GM18498 (cell line): ENCODE measurements at regions not wholly inside any gene's neighbourhood (a gene's known extent, or its start where the extent isn't known, plus 50 kb on each side); places are given as distances from the start of the nearest gene placed in this dataset.

Source experiments
- ATAC-seq: cut with Tn5 transposase; IDR thresholded peaks from one replicate; pipeline ENCODE4 v1.9.1; 2021; ENCODE audit warnings: mild to moderate bottlenecking, moderate library complexity; ENCODE audit not compliant: unreplicated experiment

DNA sequence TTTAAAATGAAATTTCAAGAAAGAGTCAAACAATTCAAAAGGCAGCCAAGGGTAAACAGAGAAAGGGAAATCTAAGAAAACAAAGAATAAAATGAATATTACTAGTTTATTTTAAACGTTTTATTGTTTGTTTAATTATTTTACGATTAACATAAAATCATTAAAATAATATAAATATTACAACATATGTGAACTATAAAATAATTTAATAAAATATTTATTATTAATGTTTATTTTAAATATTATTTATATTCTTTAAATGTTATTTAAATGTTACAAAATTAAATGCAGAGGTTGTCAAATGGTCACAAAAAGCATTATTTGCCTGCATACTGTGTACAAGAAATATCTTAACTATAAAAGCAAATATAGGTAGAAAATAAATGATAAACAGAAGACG is 786.7 kb upstream of the GHITM start:
- no peak for ATAC-seq

DNA sequence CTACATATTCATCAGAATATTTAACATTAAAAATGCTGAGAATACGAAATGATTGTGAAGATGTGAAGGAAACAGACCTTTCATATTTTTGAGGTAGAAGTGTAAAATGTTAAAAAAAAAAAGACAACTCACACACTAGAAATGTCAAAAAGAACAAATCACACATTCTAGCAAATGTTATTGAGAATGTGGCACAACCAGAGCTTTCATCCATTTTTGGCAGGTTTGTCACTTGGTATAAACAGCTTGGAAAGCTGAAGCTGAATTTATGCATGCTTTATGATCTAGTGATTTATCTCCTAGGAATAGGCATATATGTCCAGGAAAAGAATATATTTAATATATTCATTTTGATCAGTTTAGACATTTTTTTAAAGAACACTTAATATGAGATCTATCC is 784.9 kb upstream of the GHITM start:
- ATAC-seq: no peak

DNA sequence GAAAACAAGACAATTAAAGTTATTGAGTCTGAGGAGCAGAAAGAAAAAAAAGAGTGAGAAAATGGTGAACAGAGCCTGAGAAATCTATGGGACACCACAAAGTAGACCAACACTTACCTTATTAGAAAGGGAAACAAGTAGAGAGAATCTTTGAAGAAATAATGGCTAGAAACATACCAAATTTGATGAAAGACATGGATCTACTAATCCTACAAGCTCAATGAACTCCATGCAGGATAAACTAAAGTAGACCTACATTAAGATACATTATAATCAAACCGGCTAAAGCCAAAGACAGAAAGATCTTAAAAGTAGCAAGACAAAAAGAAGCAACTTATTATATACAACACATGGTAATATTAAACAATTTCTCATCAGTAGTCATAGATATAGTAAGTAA is 782.3 kb upstream of the GHITM start:
- no peak for ATAC-seq

DNA sequence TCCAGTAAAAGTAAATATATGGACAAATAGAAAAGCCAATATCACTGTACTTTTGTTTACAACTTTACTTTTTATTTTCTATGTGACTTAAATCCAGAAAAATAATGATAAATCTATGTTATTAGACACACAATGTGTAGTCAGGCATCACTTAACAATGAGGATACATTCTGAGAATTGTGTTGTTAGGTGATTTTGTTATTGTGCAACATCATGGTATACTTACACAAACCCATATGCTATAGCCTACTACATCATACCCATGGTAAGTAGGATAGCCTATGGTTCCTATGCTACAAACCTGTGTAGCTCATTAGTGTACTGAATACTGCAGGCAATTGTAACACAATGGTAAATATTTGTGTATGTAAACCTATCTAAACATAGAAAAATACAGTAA is 781.7 kb upstream of the GHITM start:
- no peak for ATAC-seq

DNA sequence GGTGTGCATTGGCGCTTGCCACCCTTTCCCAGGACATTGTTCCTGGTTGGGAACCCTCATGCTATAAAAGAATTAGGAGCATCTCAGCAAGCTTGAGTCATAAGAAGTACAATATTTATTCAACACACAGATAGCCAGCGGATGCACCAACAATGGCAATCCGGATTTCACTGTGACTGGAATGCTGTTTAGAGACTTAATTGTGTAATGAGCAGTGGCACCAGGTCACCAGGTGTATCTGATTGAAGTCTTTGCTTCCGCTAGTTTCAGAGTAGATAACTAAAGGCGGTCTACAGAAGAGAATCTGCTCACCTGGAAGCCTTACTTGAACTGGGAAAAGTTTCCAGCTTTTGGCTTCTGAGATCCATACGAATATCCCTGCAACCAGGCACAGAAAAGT is 772.3 kb upstream of the GHITM start:
- no peak for ATAC-seq

DNA sequence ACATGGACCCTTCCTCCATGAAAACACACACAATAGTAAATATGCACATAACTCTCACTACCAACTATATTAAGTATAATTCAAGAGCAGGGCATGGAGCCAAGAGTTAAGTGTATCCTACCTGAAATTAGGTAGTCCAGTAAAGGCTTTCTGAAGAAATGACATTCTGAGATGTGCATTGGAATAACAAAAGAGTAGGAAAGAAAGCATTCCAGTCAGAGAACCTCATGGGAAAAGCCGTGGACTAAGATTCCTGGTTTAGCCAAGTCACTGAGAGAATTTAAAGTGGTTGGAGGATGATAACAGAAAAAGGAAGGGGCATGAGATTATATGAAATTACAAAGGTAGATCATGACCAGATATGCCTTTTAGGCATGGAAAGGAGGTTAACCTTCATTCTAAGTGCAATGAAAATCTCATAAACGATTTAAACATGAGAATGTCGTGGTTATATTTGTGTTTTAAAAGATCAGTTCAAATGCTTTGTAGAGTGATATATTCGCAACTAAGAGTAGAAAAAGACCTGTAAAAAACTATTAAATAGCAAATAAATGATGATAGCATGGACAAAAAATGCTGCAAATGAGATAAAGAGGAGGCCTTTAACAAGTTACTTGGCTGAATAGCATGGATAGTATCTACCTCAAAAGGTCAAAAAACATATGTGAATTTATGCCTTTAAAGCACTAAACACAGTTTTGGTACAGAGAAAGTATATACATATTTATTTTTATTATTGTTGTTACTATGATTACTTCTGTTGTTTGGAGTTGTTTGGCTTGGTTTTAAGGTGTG is 767.4 kb upstream of the GHITM start:
- no peak for ATAC-seq

DNA sequence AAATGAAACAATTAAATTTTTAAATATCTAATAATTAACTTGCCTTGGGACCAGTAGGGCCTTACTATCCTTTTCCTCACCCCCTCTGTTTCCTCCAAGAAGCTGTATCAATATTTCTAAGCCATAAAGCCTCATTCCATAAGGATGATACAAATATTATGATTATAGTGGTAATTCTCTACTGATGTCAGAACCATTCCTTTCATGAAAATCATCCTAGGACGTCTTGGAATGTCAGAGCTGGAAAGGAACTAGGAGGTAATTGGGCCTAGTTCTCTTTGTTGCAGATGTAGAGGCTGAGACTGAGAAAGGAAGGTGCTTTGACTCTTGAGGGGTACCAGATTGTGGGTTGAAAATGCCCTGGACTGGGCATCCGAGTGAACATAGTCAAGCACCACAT is 766.7 kb upstream of the GHITM start:
- no peak for ATAC-seq

DNA sequence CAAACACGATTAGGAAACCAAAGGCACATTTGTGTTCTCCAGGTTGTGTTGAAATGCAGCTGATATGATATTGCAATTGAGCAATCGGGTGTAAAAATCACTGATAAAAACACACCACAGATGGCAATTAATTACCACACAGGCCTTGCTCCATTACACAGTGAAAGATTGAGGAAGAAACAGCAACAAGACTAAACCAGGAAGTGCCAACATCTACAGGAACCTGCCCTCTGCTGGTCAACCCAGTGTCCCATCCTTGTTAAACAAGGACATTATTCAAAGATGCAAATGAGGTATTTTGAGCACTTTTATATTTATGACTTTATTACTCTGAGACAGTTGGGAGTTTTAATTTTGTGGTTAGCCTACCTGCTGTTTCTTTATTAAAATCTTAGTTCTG is 765.6 kb upstream of the GHITM start:
- ATAC-seq: no peak

DNA sequence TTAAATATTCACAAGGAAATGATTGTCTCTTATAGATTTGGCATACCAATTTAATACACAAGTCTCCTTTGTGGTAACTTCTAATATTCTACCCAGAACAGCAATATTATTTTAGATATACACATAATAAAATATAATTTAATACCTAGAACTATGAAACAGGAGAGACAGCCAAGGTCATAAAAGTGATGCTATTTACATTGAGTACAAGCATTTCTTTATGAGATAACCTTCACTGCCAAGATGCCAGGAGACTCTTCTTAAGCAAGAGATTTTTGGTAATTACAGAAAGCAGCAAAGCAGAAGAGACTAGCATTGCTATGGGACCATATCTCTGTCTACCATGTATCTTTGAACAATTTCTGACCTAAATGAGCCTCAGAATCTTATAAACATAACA is 764.6 kb upstream of the GHITM start:
- ATAC-seq: no peak

DNA sequence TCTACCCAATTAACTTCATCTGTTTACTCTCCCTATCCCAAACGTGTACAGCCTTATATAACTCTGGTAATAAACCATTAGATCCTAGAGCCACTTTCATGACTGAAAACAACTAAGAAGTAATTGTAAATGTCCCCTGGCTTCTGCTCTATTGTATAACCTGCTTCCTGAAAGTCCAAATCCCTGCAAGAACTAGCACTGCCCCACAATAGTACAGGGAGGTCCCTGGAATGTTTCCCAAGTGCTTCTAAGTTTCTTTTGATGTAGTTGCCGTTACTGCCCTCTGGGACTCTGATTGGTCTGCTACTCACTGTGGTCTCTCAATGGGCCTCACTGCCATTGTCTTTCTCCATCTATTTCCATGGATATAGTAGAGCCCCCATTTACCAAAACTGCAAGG is 764.0 kb upstream of the GHITM start:
- ATAC-seq: no peak

DNA sequence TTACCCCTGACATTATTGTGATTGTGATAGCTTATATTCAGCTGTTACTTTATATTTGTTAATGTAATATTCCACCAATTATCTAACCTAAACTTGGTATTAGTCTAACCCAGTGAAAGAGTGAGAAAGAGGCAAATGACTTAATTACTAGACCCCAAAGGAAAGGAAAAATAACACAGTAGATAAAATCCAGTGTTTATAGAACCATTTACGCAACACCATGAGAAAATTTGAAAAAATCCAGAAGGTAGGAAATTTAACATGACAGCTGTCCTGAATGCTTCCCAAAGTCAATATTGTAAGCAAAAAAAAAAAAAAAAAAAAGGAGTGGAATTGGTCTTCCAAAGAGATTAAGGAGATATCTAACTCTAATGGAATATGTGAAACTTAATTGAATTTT is 741.5 kb upstream of the GHITM start:
- no peak for ATAC-seq

DNA sequence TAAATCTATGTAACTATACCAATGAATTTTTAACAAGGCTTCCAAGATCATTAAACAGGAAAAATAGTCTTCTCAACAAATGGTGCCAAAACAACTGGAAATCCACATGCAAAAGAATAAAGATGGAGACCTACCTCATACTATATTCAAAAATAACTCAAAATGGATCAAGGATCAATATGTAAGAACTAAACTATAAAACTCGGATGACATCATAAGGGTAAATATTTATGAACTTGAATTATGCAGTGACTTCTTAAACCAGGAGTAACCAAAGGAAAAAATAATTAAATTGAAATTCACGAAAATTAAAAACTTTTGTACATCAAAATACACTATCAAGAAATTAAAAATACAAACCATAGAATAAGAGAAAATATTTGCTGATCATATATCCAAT is 728.7 kb upstream of the GHITM start:
- no peak for ATAC-seq

DNA sequence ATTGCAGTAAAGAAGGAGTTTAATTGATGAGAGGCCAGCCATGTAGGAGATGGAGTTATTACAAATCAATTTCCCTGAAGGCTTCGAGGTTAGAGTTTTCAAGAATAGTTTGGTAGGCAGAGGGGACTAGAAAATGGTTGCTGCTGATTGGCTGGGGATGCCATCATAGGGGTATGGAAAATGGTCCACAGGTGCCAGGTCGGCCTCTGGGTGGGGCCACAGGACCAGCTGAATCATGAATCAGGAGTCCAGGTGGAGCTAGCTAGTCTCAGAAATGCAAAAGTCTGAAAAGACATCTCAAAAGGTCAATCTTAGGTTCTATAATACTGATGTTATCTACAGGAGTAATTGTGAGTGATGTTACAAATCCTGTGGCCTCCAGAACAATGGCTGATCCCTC is 714.0 kb upstream of the GHITM start:
- ATAC-seq: no peak

DNA sequence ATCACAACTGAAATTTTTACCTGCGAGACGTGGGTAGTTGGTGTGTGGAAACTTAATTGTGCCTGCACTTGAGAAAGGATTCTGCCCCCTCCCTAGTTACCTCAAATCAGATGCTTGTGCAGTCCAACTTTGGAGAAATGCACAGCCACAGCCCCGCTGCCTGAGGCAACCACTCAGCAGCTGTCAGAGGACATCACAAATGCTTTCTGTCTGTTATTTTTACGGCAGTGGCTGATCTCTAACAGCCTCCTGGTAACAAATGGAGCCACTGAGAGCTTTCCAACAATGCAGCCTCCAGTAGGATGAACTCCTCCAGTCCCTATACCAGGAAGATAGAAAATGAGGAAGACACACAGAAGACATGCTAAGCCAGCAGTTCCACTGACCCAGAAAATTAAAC is 712.2 kb upstream of the GHITM start:
- ATAC-seq: no peak

DNA sequence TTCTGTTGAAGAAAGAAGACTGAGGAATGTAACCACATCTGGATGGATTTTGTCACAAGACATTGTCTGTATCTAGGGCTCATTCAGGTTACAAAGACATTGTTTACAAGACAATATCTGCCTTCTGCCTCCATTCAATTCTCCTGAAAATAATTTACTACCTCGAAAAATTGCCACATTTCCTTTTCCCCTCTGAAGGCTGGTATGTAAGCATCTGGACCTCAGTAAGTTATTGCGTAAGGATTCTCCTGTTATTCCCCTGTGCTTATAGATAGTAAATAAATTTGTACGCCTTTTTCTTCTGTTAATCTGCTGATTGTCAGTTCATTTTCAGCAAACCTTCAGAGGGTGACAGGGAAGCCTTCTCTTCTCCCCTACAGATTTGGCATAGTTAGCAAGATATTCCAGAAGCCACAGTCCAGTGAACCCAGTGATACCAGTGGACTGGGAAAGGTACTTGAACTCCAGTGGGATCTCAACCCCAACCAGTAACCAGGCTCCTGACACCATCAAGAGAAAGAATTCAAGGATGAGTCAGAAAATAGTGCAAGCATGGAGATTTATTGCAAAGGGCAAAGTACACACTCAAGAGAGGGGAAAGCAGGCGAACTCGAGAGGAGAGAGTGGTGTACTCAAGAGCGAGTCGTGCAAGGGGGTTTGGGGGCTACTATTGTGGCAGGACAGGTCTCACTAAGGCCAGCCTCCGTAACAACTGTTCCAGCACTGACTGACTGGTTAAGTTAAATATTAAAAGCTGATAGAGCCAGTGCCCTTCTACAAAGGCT is 706.9 kb upstream of the GHITM start:
- no peak for ATAC-seq

DNA sequence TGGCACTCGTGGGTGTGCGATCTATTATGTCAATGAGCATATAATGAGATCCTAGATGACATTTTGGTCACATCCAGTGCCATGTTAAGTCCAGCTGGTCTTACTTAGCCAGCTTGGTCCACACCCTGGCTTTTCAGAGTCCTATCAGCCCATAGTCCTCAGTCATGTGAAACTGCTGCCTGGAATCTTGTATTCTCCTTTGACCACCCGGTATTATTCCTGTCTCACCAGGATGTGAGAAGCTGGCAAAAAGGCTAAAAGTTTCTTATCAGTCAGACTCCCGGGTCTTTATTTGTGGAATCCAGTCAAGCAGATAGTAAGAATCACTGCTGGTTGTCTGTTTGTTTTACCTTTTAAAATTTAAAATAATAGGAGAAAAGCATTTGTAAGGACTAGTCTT is 705.6 kb upstream of the GHITM start:
- no peak for ATAC-seq

DNA sequence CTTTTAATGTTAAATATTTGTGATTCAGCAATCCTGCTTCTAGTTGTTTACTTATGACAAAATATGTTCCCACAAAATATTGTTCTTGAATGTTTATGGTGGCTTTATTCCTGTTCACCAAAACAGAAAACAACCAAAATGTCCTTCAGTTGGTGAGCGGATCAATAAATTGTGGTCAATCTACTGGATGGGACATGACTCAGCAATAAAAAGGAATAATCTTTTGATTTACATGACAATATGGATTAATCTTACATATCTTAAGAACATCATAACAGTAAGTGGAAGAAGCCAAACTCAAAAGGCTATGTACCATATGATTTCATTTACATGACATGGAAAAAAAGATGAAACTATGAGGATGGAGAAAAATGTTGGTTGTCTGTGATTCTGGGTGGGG is 691.3 kb upstream of the GHITM start:
- no peak for ATAC-seq

DNA sequence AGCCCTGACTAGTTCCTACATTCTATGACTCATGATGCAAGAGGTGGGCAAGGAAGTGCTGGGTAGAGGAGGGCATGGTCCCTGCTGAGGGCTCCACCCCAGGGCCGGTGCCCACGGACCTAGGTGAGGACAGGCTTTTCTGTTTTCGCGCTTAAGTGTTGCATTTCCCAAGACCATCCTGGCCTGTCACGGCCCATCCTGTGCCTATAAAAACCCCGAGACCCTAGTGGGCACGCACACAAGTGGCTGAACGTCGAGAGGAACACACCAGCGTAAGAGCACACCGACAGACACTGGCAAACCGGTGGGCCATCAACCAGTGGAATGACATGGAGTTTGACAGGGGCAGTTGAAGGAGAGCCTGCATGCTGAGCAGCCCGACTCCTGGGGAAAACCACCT is 680.7 kb upstream of the GHITM start:
- no peak for ATAC-seq

DNA sequence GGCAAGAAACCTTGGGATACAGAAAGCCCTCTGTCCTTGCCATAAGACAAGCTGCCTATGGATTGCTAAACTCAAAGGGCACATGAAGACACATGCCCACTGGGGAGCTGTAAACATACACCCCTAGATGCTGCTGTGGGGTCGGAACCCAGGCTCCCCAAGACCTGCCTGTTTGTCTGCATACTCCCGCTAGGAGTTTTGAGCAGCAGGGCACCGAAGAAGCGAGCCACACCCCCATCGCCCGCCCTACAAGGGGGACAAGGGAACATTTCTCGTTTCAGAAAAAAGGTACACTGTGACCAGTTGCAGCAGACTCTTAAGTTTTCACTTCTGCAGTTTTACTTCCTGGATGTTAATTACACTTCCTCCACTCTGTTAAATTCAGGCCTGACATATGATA is 680.2 kb upstream of the GHITM start:
- no peak for ATAC-seq

DNA sequence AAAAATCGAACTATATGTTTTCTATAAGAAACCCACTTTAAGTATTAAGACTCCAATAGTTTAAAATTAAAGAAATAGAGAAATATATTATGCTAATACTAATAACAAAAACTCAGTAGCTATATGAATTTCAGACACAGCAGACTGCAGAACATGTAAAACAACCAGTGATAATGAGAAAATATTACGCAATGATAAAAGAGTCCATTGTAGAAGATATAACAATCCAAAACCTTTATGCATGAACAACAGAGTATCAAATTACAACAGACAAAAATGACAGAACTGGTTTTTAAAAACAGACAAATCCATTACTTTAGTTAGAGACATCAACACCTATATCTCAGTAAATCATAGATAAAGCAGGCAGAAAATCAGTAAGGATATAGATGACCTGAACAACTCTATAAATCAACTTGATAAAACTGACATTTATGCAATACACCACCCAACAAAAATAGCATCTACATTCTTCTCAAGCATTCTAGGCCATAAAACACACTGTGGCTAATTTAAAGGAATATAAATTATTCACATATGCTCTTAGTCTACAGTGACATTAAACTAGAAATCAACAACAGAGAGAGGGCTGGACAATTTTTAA is 669.5 kb upstream of the GHITM start:
- ATAC-seq: no peak

DNA sequence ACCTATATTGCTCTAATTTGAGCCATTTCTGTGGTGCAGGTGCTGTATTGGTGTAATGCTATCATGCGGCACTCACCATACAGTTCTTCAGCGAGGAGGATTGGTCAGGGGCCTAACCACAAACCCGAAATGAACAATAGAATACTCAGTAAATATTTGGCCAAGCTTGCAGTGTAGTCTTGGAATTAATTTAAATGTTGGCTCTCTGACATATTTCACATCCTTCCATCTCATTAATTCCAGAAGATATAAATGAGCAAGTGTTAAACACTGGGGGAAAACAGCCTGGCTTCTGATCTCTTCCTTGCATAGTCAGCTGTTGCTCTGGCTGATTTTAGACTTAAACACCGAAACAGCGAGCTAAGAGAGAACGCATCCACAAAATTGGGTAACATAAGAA is 663.1 kb upstream of the GHITM start:
- no peak for ATAC-seq

DNA sequence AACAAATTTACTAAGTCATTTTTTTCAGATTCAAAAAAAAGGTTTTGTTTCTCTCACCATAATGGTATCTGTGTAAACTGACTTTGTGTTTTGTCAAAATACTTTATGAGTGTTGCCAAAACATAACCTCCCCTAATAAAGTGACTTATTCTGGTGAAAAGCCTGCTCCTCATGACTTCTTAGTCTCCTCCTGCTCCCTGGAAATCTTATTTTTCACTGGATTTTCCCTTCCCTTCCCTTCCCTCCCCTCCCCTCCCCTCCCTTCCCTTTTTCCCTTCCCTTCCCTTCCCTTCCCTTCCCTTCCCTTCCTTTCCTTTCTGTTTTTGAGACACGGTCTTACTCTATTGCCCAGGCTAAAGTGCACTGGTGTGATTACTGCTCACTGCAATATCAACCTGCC is 650.1 kb upstream of the GHITM start:
- ATAC-seq: no peak
